HG03045 (cell line): ENCODE measurements at regions not wholly inside any gene's neighbourhood (a gene's known extent, or its start where the extent isn't known, plus 50 kb on each side); places are given as distances from the start of the nearest gene placed in this dataset.
"Not testable (repeated sequence)": the region's sequence is repeated elsewhere in the genome, so short reads cannot be mapped to it uniquely, and the experiment has no call there.

Experiments
- ATAC-seq: cut with Tn5 transposase; IDR thresholded peaks from one replicate; pipeline ENCODE4 v1.9.1; 2021; ENCODE audit warnings: mild to moderate bottlenecking, moderate library complexity; ENCODE audit not compliant: unreplicated experiment

DNA sequence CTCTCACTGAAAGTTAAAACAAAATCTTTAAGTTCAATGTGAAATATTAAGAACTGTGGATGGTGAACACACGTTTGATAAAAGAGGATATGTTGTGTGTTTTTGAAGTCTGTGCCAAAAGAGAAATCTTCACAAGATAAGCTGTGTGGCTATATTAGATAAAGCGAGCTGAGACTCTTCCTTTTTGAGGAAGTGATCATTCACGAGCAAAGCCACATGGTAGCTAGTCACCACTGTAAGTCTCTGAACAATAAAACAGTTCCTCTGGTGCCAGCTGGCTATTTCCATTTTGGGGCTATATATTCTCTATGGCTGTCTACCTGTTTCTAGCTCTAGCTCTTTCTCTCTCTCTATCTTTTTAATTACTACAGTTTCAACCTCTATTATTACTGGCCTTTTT lies 1849.2 kb upstream of the C9orf72 start:
- ATAC-seq, result no peak

DNA sequence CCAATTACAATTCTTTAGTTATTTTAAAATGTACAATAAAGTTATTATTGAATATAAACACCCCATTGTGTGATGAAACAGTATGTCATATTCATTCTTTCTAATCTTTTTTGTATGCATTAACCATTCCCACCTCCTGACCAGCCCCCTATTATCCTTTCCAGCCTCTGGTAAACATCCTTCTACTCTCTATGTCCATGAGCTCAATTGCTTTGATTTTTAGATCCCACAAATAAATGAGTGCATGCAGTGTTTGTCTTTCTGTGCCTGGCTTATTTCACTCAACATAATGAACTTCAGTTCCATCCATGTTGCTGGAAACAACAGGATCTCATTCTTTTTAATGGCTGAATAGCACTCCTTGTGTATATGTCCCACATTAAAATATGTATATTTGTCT lies 1858.9 kb upstream of the C9orf72 start:
- no peak for ATAC-seq

DNA sequence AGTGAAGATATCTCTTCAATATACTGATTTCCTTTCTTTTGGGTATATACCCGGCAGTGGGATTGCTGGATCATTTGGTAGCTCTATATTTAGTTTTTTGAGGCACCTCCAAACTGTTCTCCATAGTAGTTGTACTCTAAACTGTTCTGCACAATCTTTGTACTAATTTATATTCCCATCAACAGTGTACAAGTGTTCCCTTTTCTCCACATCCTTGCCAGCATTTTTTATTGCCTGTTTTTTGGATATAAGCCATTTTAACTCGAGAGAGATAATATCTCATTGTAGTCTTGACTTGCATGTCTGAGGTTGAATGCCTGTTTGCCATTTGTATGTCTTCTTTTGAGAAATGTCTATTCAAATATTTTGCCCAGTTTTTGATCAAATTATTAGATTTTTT lies 1859.4 kb upstream of the C9orf72 start:
- not testable (repeated sequence) for ATAC-seq

DNA sequence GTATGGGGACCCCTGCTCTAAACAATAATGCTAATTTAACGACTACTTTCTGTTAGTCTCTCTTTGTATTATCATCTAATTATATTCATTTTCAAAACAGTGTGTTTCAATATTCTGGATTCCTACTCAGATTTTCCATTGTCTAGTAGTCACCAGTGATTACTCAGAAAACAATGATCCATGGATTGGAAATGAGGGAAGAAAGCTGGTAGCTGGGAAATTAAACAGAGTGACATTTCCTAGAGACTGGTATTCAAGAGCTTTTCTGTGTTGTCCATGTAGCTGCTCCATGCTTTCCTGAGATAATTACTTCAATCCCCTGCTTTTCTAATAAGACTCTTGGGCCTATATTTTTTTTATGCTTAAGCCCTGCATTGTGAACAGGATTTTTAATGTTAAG lies 1862.1 kb upstream of the C9orf72 start:
- no peak for ATAC-seq

DNA sequence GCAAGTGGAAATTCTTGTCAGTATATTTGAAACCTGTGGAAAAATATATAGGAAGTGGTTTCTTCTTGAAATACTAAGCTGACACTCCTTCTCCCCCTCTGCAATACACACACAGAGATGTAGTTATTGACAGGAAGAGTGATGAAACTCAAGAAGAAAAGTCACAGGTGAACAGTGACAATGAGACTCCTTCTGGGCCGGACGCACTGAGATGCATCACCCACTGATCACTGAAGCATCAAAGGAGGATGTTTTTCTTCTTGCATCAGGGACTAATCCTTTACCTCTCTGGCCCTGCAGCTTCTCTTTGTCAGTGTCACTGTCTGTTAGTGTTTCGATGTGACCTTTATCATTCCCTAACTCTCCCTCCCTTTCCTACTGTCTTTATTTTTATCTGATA lies 1864.2 kb upstream of the C9orf72 start:
- no peak for ATAC-seq

DNA sequence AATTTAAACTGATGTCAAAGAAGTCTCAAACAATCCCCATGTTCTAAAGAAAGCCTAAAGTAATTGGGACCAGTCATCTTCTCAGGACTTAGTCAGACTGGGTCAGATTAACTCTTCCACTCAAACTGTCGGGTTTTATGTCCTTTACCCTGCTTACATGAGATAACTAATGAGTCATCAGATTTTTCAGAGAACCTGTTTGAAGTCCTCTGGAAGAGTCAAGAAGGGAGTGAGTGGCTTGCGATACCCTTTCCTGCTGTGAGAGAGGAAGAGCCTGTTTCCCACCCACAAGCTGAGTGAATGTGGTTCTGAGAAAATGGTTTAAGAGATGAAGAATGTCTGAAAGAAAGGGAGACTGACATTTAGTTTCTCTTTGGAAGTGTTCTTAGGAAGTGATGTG lies 1866.7 kb upstream of the C9orf72 start:
- ATAC-seq, result no peak

DNA sequence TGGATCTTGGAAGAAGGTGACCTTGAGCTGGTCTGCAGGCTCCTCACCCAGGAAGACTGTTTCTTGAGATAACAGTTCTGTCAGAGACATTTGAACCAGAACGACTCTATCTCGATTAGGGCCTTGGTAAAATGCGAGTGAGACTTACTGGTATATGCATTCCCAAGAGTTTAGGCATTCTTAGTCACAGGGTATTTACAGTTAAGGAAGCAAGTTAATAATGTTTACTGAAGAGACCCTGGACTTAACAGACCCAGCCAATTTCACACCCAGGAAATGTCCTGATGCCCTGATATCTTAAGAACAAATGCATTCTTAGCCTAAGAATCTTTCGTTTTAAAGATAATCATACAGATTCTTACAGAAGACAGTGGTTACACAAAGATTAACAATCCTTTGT lies 1867.2 kb upstream of the C9orf72 start:
- no peak for ATAC-seq

DNA sequence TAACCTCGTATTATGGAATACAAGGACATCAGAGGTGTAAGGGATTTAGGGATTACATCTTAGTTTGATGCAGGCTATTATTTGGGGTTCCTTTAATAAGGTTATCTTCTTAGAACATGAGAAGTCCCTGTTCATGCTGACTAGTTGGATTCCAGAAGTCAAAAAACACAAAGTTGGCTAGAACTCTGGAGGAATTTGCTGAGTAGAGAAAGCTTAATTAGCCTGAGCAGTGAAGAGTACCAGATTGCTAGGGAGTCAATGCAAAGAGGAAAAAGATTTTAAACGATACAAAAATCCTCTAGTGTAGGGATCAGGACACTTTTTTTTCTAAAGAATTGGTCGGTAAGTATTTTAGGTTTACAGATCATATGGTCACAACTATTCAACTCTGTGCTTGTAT lies 1872.5 kb upstream of the C9orf72 start:
- ATAC-seq, result no peak

DNA sequence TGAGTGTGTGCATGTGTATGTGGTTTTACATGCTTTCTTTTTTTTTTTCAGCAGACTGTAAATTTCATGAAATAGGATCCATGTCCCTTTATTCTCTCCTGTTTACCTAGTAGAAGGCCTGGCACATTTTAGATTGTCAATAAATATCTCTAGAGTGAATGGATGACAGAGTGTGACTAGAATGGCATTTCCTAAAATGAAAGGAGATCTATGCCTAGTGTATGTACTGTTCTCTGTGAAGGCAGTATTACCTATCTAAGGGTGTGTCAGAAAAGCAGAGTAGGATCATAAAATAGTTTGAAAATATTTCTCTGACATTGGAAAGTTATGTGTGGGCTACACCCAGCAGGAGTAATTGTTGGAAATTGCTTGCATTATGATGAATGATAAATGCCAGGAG lies 1876.0 kb upstream of the C9orf72 start:
- ATAC-seq, result no peak

DNA sequence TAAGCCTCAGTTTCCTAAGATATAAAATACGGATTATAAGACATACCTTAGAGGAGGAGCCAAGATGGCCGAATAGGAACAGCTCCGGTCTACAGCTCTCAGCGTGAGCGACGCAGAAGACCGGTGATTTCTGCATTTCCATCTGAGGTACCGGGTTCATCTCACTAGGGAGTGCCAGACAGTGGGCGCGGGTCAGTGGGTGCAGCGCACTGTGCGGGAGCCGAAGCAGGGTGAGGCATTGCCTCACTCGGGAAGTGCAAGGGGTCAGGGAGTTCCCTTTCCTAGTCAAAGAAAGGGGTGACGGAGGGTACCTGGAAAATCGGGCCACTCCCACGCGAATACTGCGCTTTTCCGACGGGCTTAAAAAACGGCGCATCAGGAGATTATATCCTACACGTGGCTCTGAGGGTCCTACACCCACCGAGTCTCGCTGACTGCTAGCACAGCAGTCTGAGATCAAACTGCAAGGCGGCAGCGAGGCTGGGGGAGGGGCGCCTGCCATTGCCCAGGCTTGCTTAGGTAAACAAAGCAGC lies 1877.1 kb upstream of the C9orf72 start:
- ATAC-seq, result not testable (repeated sequence)

DNA sequence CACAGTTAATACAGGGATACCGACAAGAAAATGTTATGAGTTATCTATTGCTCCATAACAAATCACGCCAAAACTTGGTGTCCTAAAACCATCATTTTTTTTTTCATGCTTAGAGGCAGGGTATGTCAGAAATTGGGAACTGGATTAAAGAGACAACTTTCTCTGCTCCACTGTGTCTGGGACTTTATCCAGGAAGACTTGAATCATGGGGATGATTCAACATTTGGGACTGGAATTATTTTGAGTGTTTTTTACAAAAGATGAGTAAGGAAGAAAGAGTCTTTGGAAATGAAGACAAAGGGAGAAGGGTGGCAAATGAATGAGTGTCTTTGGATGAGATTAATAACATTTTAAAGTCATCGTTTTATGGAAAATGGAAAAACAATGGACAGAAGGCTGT lies 1883.7 kb upstream of the C9orf72 start:
- no peak for ATAC-seq

DNA sequence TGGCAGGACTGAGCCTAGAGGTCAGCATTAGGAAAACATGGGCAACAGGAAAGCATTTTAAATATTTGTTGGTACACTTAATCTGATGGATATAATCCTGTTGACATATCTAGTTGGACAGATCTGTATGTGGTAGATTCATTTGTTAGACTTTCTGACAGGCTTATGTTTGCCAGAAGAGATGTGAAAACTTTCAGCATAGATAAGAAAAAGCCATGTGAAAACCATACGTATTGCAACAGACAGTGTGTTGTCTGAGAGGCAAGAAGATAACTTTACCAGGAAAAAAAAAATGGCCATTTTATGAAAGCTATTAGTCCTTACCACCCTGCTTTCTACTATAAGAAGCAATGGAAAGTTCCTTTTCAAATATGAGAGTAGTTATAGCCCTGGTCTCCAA lies 1902.2 kb upstream of the C9orf72 start:
- ATAC-seq, result no peak

DNA sequence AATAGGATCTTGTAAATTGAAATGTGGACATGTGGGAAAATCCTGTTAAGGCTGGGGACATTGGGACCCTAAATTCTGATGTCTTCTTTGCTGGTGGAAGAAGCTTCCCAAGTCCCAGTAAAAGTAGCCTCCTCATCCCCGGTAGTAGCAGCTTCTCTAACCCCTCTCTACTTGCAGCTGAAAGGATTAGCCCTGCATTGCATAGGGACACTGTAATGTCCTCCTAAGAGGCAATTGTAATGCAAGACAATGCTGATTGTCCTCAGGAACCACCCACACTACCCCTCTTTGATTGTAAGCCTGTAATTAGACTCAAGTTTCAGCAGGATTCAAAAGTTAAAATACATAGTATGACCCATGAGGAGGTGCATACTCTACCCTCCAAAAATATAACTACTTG lies 1938.4 kb upstream of the C9orf72 start:
- no peak for ATAC-seq

DNA sequence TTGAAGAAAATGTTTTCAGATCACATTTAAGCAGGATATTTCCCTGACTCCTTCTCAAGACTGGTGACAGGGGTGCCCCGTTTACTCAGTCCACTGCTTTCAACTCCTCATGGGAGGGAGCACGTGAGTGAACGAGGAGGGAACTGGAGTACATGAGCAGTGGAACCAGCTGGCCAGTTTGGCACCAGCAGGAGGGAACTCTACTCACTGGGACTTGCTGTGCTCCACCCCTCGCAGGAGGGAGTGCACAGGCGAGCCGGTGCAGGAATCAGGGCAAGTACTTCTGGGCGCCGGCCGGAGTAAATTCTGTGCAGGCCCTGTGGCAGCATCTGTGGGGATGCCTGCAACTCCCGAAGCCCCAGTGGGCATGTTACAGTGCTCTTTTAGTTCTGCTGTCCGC lies 1941.1 kb upstream of the C9orf72 start:
- ATAC-seq, result no peak

DNA sequence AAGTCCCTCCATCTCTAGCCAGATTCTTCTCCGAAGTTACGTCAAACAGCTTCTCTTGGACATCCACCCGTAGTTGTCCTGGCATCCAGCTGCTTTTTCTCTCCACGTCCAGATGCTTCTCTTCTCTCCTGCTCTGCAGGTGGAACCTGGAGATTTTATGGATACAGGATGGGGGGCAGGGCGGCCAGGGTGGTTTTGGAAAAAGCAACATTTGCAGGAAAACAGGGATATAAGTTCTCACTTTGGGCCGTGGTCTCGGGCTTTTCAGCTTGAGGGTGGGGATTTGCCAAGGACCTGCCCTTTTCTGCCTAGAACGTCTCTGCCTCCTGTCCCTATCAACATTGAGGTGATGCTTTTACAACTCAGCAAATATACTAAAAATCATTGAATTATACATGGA lies 1941.6 kb upstream of the C9orf72 start:
- ATAC-seq, result no peak

DNA sequence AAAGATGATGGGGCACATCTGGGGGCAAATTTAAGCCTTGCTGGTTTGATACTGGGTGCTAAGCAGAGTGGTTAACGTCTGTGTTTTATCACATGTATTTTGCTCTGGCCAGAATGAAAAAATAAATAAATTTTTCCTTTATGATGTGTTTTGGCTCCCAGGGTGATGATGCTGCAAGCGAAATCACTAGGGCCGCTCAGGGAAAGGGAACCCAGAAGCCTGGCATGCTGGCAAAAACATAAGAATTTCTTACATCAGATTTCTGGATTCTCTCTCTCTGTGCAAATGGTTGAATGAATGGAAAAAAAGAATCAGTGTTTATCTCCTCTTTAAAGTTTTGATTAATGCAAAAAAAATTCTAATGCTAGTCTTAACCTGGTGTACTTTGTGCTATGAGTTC lies 1975.2 kb upstream of the C9orf72 start:
- no peak for ATAC-seq

DNA sequence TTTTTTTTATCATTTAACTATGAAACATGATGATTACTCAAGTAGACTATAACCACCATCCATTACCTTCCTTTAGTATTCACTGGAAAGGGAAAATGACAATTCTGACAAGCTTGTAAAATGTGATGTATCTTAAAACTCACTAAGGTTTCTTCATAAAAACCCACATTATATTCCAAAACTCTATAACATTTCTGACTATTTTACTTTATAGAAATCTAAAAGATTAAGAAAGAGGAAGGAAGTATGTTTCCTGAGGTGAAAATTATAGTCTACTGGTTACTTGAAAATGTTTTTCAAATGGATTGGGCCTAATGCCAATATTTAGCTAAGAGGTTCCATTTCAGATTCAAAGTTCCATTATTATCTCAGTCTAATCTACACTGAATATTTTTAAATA lies 1982.2 kb upstream of the C9orf72 start:
- ATAC-seq, result no peak

DNA sequence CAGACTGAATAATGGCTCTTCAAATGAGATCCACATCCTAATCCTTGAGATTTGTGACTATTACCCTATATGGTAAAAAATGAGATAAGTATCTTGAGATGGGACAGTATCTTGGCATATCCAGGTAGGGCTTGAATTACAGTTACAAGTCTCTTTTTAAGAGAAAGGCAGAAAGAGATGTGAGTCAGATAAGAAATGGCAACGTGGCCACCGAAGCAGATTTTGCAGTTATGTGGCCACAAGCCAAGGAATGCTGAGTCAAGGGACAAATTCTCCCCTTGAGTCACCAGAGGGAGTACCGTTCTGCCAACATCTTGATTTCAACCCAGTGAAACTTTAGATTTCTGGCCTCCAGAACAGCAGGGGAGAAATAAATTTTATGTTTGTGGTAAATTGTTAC lies 1983.0 kb upstream of the C9orf72 start:
- no peak for ATAC-seq

DNA sequence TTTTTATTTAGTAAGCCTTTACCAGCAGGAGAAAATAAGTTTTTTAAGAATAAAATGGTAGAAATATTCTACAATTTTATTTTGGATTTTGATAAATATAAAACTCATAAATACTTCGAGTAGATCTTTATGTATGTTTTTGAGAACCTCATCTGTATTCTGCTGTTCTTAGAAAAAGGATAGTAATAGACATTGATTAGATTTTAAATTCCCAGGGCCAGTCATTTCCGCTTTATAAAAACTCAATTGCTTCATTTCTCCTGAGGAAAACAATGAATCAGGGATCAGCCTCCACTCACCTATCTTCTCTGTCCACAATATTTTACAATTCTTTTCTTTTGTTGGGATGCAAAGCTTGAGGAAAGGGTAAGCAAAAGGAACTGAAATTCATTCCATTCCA lies 1983.5 kb upstream of the C9orf72 start:
- ATAC-seq, result no peak

DNA sequence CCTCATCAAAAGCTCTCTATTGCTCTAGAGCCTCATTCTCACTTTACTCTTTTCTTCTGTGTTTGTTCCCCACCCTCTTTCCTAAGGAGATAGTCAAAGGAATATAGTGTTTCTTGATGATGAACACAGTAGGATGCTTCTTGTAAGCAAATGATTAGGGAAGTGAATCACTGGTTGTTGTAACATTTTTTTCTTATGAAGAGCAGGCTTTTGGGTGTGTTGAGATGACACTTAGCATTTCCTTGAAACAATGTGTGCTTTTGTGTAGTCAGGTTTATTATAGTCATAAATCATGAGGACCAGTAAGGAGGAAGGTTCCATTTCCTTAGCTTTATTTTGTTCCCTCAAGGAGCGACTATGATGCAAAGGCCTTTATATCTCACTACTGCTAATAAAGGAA lies 1991.3 kb upstream of the C9orf72 start:
- ATAC-seq, result no peak

DNA sequence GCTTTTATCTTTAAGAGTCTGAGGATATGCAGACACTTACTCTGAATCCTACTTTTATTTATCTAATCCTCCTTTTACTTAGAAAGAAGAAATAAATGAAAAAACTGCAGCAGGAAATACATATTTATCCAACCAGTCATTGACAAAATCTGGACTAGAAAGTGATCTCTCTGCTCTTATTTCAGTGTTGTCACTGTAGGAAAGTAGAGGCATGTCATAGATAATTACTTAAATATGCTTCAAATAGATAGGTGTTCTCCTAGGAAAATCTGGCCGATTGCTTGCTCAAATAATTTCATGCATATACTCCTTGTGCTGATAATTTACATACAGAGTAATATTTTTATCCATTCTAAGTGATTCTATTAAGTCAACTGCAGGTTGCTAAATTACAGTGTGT lies 2001.9 kb upstream of the C9orf72 start:
- ATAC-seq, result no peak

DNA sequence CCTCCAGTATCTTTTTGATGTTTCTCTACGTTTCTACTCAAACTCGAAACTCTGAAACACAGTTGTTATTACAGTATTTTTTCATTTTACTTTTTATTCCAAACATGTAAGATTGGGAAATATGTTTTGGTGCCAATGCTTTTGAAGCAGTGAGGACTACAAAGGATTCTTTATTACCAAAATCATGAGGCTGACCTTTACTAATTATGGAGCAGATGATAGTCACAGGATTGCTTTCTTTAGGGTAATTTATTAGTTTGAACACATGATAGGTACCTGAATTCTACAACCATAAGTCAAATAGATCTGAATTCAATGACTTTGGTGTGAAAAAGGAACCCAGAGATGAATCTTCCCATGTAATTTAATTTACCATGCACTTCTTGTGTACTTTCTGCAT lies 2015.1 kb upstream of the C9orf72 start:
- no peak for ATAC-seq

DNA sequence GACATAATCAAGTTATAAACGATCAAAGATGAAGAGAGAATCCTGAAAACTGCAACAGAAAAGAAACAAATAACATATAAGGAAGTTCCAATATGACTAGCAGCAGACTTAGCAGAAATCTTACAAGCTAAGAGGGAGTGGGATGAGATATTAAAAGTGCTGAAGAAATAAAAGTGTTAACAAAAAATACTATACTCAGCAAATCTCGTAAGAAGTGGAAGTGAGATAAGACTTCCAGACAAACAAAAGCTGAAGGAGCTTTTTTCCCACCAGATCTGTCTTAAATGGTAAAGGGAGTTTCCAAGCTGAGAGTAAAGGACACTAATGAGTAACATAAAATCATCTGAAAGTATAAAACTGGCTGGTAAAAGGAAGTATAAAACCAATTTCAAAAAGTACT lies 2036.0 kb upstream of the C9orf72 start:
- no peak for ATAC-seq

DNA sequence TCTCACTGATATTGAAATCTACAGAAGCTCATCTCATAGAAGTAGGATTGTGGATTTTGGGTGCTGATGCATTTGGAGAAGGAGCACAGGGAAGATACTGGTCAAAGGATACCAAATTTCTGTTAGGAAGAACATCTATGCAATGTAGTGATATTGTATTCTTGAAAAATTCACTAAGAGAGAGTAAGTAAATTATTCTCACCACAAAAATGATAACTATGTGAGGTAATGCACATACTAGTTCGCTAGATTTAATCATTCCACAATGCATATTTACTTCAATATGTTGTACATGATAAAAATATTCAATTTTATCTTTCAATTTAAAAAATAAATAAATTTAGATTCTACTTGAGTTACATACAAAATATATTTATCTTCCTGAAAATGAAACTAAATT lies 2040.5 kb upstream of the C9orf72 start:
- ATAC-seq, result no peak
